B cell (primary cell): ENCODE measurements at regions not wholly inside any gene's neighbourhood (a gene's known extent, or its start where the extent isn't known, plus 50 kb on each side); places are given as distances from the start of the nearest gene placed in this dataset.

Source experiments
- ATAC-seq: fragments of 200-7000 bp; cut with Tn5 transposase; one replicate; pipeline ENCODE4 v1.10.0; 2021; ENCODE audit warnings: low read depth, mild to moderate bottlenecking, moderate number of reproducible peaks, moderate library complexity
- CTCF ChIA-PET: fragments of 350-600 bp; sonication (Branson Sonifier 250); formaldehyde crosslinking; loops from one replicate; lab custom pipeline; 2021; ENCODE audit warnings: antibody characterized with exemption, inconsistent platforms; lab: Charles Lee
- POLR2A ChIA-PET: fragments of 350-600 bp; sonication (Branson Sonifier 250); formaldehyde crosslinking; loops from one replicate; lab custom pipeline; 2021; ENCODE audit warnings: antibody characterized with exemption; lab: Charles Lee
- DNase-seq: peaks from one replicate; pipeline ENCODE4 v3.0.0; 2013
- H2AFZ ChIP-seq: 2 replicates; pipeline ENCODE4 v1.6.1; 2012; ENCODE audit warnings: mild to moderate bottlenecking, low read depth, low read length; ENCODE audit not compliant: insufficient read depth, poor library complexity, severe bottlenecking
- H3K27ac ChIP-seq, 2 donors: 1 replicate in 1 of 2; 2 replicates in 1 of 2; pipeline ENCODE4 v1.5.1; 2012 to 2013; ENCODE audit warnings: low read length in 2 of 2, mild to moderate bottlenecking in 2 of 2, moderate library complexity in 1 of 2
- H3K27me3 ChIP-seq, 4 experiments: fragments of 200-600 bp in 1 of 4; sonication (generic) in 1 of 4; replicated peaks in 1 of 4; 1 replicate in 2 of 4; 2 replicates in 2 of 4; pipeline versions ENCODE4 v1.6.1 to v1.7.0; 2013 to 2016; ENCODE audit warnings: low read length in 3 of 4, mild to moderate bottlenecking in 2 of 4, mixed read lengths in 1 of 4, moderate library complexity in 1 of 4; ENCODE audit not compliant: insufficient read depth in 4 of 4, control insufficient read depth in 3 of 4; ENCODE audit errors: control extremely low read depth in 1 of 4
- H3K36me3 ChIP-seq, 2 experiments: replicated peaks in 1 of 2; 1 replicate in 1 of 2; 2 replicates in 1 of 2; pipeline versions ENCODE4 v1.6.1 to v1.7.1; 2013; ENCODE audit warnings: low read length in 1 of 2; ENCODE audit not compliant: insufficient read depth in 2 of 2, control insufficient read depth in 1 of 2; ENCODE audit errors: control extremely low read depth in 1 of 2, extremely low read depth in 1 of 2
- H3K4me1 ChIP-seq, 2 donors: fragments of 200-600 bp in 1 of 2; sonication (generic) in 1 of 2; 1 replicate in 1 of 2; 2 replicates in 1 of 2; pipeline versions ENCODE4 v1.5.1 to v1.6.1; 2013 to 2017; ENCODE audit warnings: low read length in 2 of 2; ENCODE audit not compliant: control insufficient read depth in 2 of 2, insufficient read depth in 2 of 2
- H3K4me2 ChIP-seq: replicated peaks from 2 replicates; pipeline ENCODE3; 2012; ENCODE audit warnings: mild to moderate bottlenecking, low read depth, low read length; ENCODE audit not compliant: poor library complexity, severe bottlenecking
- H3K4me3 ChIP-seq, 5 experiments: fragments of 200-600 bp in 1 of 5; sonication (generic) in 1 of 5; 1 replicate in 3 of 5; 2 replicates in 2 of 5; pipeline versions ENCODE4 v1.5.1 to v1.7.0; 2011 to 2016; ENCODE audit warnings: low read length in 4 of 5, mild to moderate bottlenecking in 4 of 5, low read depth in 2 of 5, control low read depth in 1 of 5, moderate library complexity in 1 of 5; ENCODE audit not compliant: insufficient read depth in 1 of 5; ENCODE audit errors: control extremely low read depth in 1 of 5, extremely low read depth in 1 of 5
- H3K79me2 ChIP-seq: fragments of 200-600 bp; sonication (generic); one replicate; pipeline ENCODE4 v1.6.0; 2016; ENCODE audit warnings: low read length; ENCODE audit not compliant: control insufficient read depth, insufficient read depth
- H3K9ac ChIP-seq: fragments of 200-600 bp; sonication (generic); 2 replicates; pipeline ENCODE4 v1.6.1; 2017; ENCODE audit warnings: mild to moderate bottlenecking, low read length, moderate library complexity
- H3K9me3 ChIP-seq, 3 donors: one replicate each; pipeline versions ENCODE4 v1.6.1 to v1.7.1; 2013; ENCODE audit warnings: low read length in 2 of 3; ENCODE audit not compliant: control insufficient read depth in 2 of 3, insufficient read depth in 1 of 3; ENCODE audit errors: control extremely low read depth in 1 of 3
- H4K20me1 ChIP-seq: 2 replicates; pipeline ENCODE4 v1.6.0; 2012; ENCODE audit warnings: mild to moderate bottlenecking, low read length; ENCODE audit not compliant: insufficient read depth, control insufficient read depth, poor library complexity, severe bottlenecking
- H3K27ac Mint-ChIP-seq: one replicate; pipeline ENCODE4 v1.8.0; 2021; ENCODE audit warnings: mixed read lengths
- H3K27me3 Mint-ChIP-seq: one replicate; pipeline ENCODE4 v1.8.0; 2021; ENCODE audit warnings: mixed read lengths
- H3K4me1 Mint-ChIP-seq: one replicate; pipeline ENCODE4 v1.8.0; 2021; ENCODE audit warnings: mixed read lengths
- H3K4me3 Mint-ChIP-seq: one replicate; pipeline ENCODE4 v1.8.0; 2021; ENCODE audit warnings: mixed read lengths
- H3K9me3 Mint-ChIP-seq: one replicate; pipeline ENCODE4 v1.8.0; 2022; ENCODE audit warnings: mixed read lengths; ENCODE audit not compliant: insufficient read depth
- CTCF ChIP-seq: fragments of 200-600 bp; IDR thresholded peaks from one replicate; pipeline ENCODE4 v1.8.0; 2022; ENCODE audit warnings: antibody characterized with exemption, mild to moderate bottlenecking
- EZH2 ChIP-seq: IDR thresholded peaks from 2 replicates; pipeline ENCODE4 v1.6.1; 2012; ENCODE audit warnings: borderline replicate concordance, low read depth, mild to moderate bottlenecking, moderate library complexity, low read length; ENCODE audit not compliant: insufficient read depth, poor library complexity, severe bottlenecking
- WGBS: methylation state at CpG from one replicate; pipeline ENCODE4 v1.1.5; 2013; ENCODE audit warnings: missing lambda C conversion rate; ENCODE audit not compliant: insufficient coverage; 5-methylcytosine and 5-hydroxymethylcytosine counted together
- intact Hi-C: fragments of 100-400 bp; cut with micrococcal nuclease; formaldehyde crosslinking; loops from one replicate; pipeline ENCODE4 v1.10.0; 2022

- no peaks in the 10 kb centered on the region for H3K36me3 ChIP-seq
- no peak overlapping the region for H3K9ac ChIP-seq
- TF ChIP-seq EZH2 = no peak
- TF ChIP-seq CTCF = peak; percentile 60
- DNase-seq = peak; percentile 39
- no peak overlapping the region for H3K4me3 Mint-ChIP-seq
- no peaks in the 10 kb centered on the region for H3K9me3 ChIP-seq
- H3K9me3 Mint-ChIP-seq = no peaks in the 10 kb centered on the region
- peaks cover 4% of the 10 kb centered on the region for H3K4me1 Mint-ChIP-seq
- POLR2A ChIA-PET = interaction anchor here (0.5 kb wide), 1 partner anchor 459 kb away, joined by 7 read pairs; no protein-coding TSS in a partner anchor
- intact Hi-C loops = loop anchor here (1.0 kb wide), 2 partner anchors 482 to 705 kb away; no protein-coding TSS in a partner anchor
- H3K27me3 Mint-ChIP-seq = no peaks in the 10 kb centered on the region
- CTCF ChIA-PET = interaction anchor here (0.7 to 2.4 kb wide), 9 partner anchors 9 to 706 kb away, joined by 3 to 16 read pairs (median 5); no protein-coding TSS in a partner anchor
- WGBS = 38% methylated on average over 1 of the region's 3 CpGs
- no peaks in the 10 kb centered on the region for H3K4me1 ChIP-seq
- ATAC-seq = peak; percentile 60
- H2AFZ ChIP-seq = no peak overlapping the region
- H4K20me1 ChIP-seq = no peaks in the 10 kb centered on the region
- H3K27me3 ChIP-seq = no peaks in the 10 kb centered on the region
- no peak overlapping the region for H3K4me2 ChIP-seq
- no peak overlapping the region for H3K27ac Mint-ChIP-seq
- H3K79me2 ChIP-seq = no peaks in the 10 kb centered on the region
- H3K27ac ChIP-seq = no peak overlapping the region
- H3K4me3 ChIP-seq = no peak overlapping the region
Observed at GRCh38 chr15:56821721-56822425, 88.6 kb upstream of the ZNF280D start.

DNA sequence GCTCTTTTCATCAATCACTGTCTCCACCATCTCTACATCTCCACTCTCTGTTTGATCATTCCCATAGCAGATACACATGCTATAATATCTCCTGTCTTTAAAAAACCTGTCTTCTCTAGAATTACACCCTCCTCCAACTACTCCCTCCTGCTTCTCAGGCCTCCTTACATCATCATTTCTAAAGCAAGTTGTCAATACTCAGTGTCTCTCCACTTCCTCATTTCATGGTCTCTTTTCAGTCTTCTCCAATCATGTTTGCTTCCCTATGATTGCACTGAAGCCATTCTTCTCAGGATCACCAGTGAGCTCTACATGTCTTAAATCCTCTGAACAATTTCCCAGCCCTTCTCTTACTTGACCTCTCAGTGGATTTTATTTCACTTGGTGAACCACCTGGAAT lies 87.0 kb upstream of the ZNF280D start:
- ChIA-PET CTCF (interaction anchor here (0.8 to 2.4 kb wide), 4 partner anchors 327 to 707 kb away, joined by 3 to 16 read pairs (median 4); no protein-coding TSS in a partner anchor), POLR2A (no interaction called here)
- Histone ChIP-seq H3K4me2 (no peak overlapping the region), H3K9ac (no peak overlapping the region), H2AFZ (no peak overlapping the region), H3K36me3 (no peaks in the 10 kb centered on the region), H3K27ac (no peak overlapping the region), H4K20me1 (no peaks in the 10 kb centered on the region), H3K27me3 (no peaks in the 10 kb centered on the region), H3K4me3 (no peak overlapping the region), H3K79me2 (no peaks in the 10 kb centered on the region), H3K9me3 (no peaks in the 10 kb centered on the region), H3K4me1 (no peaks in the 10 kb centered on the region)
- Mint-ChIP-seq H3K4me1 (peaks cover 4% of the 10 kb centered on the region), H3K9me3 (no peaks in the 10 kb centered on the region), H3K4me3 (no peak overlapping the region), H3K27ac (no peak overlapping the region), H3K27me3 (no peaks in the 10 kb centered on the region)
- intact Hi-C loops = no loop called here
- TF ChIP-seq EZH2 = no peak
- no peak for TF ChIP-seq CTCF
- no peak for DNase-seq
- ATAC-seq = no peak
